Psoas muscle (tissue), 7 donors: ENCODE measurements at regions not wholly inside any gene's neighbourhood (a gene's known extent, or its start where the extent isn't known, plus 50 kb on each side); places are given as distances from the start of the nearest gene placed in this dataset.
A peak's percentile ranks its signal among the peaks of the same experiment; 100 is the strongest.

ENCODE experiments used
- ATAC-seq, 4 donors: fragments of 200-7000 bp; cut with Tn5 transposase; one replicate each; pipeline ENCODE4 v1.9.1; 2020; ENCODE audit warnings: moderate library complexity in 3 of 4, mild to moderate bottlenecking in 2 of 4
- DNase-seq, 2 donors: peaks; one replicate each; pipeline ENCODE4 v3.0.0-alpha.2; 2020
- H3K27ac ChIP-seq: fragments of 200-600 bp; one replicate; pipeline ENCODE4 v1.8.0; 2022
- H3K27me3 ChIP-seq, 3 donors: fragments of 200-600 bp in 1 of 3; one replicate each; pipeline versions ENCODE4 v1.6.1 to v1.8.0; 2013 to 2022; ENCODE audit warnings: low read length in 2 of 3, mild to moderate bottlenecking in 2 of 3, moderate library complexity in 1 of 3; ENCODE audit not compliant: insufficient read depth in 3 of 3
- H3K36me3 ChIP-seq, 2 donors: fragments of 200-600 bp in 1 of 2; one replicate each; pipeline versions ENCODE4 v1.6.1 to v1.8.0; 2013 to 2022; ENCODE audit warnings: low read depth in 1 of 2, mild to moderate bottlenecking in 1 of 2, moderate library complexity in 1 of 2; ENCODE audit not compliant: insufficient read depth in 1 of 2
- H3K4me1 ChIP-seq: fragments of 200-600 bp; one replicate; pipeline ENCODE4 v1.8.0; 2022
- H3K4me3 ChIP-seq: fragments of 200-600 bp; one replicate; pipeline ENCODE4 v1.8.0; 2022; ENCODE audit warnings: mild to moderate bottlenecking
- H3K9me3 ChIP-seq: fragments of 200-600 bp; one replicate; pipeline ENCODE4 v1.8.0; 2022
- CTCF ChIP-seq: fragments of 200-600 bp; IDR thresholded peaks from one replicate; pipeline ENCODE4 v1.8.0; 2022; ENCODE audit warnings: antibody characterized with exemption
- WGBS, 3 donors: extraction: QIAGEN DNeasy Blood & Tissue Kit; methylation state at CpG; one replicate each; pipeline versions ENCODE4 v1.1.6 to v1.1.7; 2013; 5-methylcytosine and 5-hydroxymethylcytosine counted together
- intact Hi-C, 2 donors: fragments of 100-400 bp; cut with DNase I; formaldehyde crosslinking; loops; one replicate each; pipeline versions ENCODE4 v1.11.0 to v1.14.2; 2022
- donor health status: healthy with polysubstance abuse.
- donor health status: DM: no; HTN: no; CAD: no; lungs with moderate emphysema.
- donor health status: Bipolar disorder and iron deficiency.
- donor health status: healthy.
- donor health status: DM: yes; HTN: yes; CAD: no.
- donor health status: DM: no; HTN: no; CAD: no.
- donor health status: DM: yes; HTN: yes; CAD: no.

DNA sequence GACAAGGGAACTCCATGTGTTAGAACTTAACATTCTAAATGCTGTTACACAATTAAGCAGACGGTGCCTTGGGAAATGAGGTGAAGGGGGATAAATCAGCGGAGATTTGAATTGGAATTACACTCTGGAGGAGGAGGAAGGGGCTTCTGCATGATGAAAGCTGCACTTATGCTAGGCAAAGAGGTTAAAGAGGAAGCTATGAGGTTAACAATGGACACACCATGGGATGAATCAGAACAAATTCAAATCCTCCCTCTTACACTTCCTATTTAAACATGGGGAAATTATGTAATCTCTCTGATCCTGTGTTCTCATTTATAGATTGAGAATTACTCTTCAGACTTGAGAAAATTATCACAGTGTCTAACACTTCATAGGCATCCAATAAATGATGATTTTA lies 121.5 kb upstream of the SIX2 start:
- Histone ChIP-seq H3K4me1 (no peaks in the 10 kb centered on the region), H3K4me3 (no peak overlapping the region), H3K9me3 (no peaks in the 10 kb centered on the region), H3K36me3 (no peaks in the 10 kb centered on the region), H3K27ac (no peak overlapping the region), H3K27me3 (no peaks in the 10 kb centered on the region)
- ATAC-seq (no peak), DNase-seq (no peak)
- intact Hi-C loops = no loop called here
- no peak for TF ChIP-seq CTCF
- 81 to 83% (median 82%) methylated on average over 2 of the region's 2 CpGs for WGBS, 3 donors

GRCh38 chr2:45128580-45128997 lies 119.3 kb upstream of the SIX2 start:
- TF ChIP-seq CTCF = no peak
- H3K36me3 ChIP-seq = no peaks in the 10 kb centered on the region
- ATAC-seq (peak in 2 of 4 donors; percentile 49 to 77), DNase-seq (peak; percentile 59 to 64)
- H3K9me3 ChIP-seq = no peaks in the 10 kb centered on the region
- intact Hi-C loops = no loop called here
- H3K4me3 ChIP-seq = no peak overlapping the region
- no peaks in the 10 kb centered on the region for H3K27me3 ChIP-seq
- H3K4me1 ChIP-seq = no peaks in the 10 kb centered on the region
- H3K27ac ChIP-seq = no peak overlapping the region
- WGBS, 3 donors = 63 to 78% (median 71%) methylated on average over 1 of the region's 1 CpG

- no peaks in the 10 kb centered on the region for H3K36me3 ChIP-seq
- TF ChIP-seq CTCF = no peak
- H3K4me3 ChIP-seq = no peak overlapping the region
- no peaks in the 10 kb centered on the region for H3K9me3 ChIP-seq
- DNase-seq (no peak), ATAC-seq (no peak)
- WGBS, 3 donors = 93 to 98% (median 95%) methylated on average over 4 of the region's 4 CpGs
- no peaks in the 10 kb centered on the region for H3K4me1 ChIP-seq
- intact Hi-C loops = no loop called here
- no peak overlapping the region for H3K27ac ChIP-seq
- no peaks in the 10 kb centered on the region for H3K27me3 ChIP-seq
Measured at GRCh38 chr2:45127891-45128290, 118.6 kb upstream of the SIX2 start.

DNA sequence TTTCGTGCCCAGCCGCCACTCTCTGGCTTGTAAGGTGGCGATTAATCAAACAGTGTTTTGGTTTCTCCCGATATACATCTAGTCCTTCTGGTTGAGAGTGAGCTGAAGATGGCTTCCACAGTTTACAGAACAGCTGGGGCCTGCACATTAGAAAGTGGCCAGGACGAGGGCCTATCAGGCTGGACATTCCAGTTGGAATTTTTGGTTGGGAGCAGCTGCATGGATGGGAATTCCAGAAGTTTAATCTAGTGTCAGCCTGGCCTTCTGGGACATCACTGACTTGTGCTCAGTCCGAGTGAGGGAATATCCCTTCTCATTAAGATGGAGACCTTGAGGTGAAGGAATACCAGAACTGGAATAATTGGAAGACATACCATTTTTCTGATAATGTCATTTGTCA lies 118.1 kb upstream of the SIX2 start:
- intact Hi-C loops = no loop called here
- Histone ChIP-seq H3K27ac (no peak overlapping the region), H3K9me3 (no peaks in the 10 kb centered on the region), H3K27me3 (no peaks in the 10 kb centered on the region), H3K36me3 (no peaks in the 10 kb centered on the region), H3K4me3 (no peak overlapping the region), H3K4me1 (no peaks in the 10 kb centered on the region)
- TF ChIP-seq CTCF = no peak
- no peak for ATAC-seq
- 87 to 91% (median 87%) methylated on average over 6 of the region's 6 CpGs for WGBS, 3 donors
- no peak for DNase-seq

- no peaks in the 10 kb centered on the region for H3K4me1 ChIP-seq
- H3K27ac ChIP-seq = no peak overlapping the region
- intact Hi-C loops = no loop called here
- H3K36me3 ChIP-seq = no peaks in the 10 kb centered on the region
- no peaks in the 10 kb centered on the region for H3K9me3 ChIP-seq
- H3K27me3 ChIP-seq = no peaks in the 10 kb centered on the region
- TF ChIP-seq CTCF = no peak
- DNase-seq = no peak
- no peak for ATAC-seq
- 90 to 94% (median 92%) methylated on average over 4 of the region's 4 CpGs for WGBS, 3 donors
- H3K4me3 ChIP-seq = no peak overlapping the region
Measured at GRCh38 chr2:45125232-45125631, 116.0 kb upstream of the SIX2 start.
